ENCODE measurements at regions not wholly inside any gene's neighbourhood (a gene's known extent, or its start where the extent isn't known, plus 50 kb on each side); places are given as distances from the start of the nearest gene placed in this dataset.

- H3K23ac ChIP-seq (ENCODE audit: insufficient read length), result no peak overlapping the region
- H3K79me2 ChIP-seq (ENCODE audit: control insufficient read depth in 1 of 2, insufficient read depth in 2 of 2, low read length in 2 of 2), result no peaks in the 10 kb centered on the region
- H2AFZ ChIP-seq (ENCODE audit: low read length), result no peak overlapping the region
- no peak overlapping the region for H2BK120ac ChIP-seq (replicated peaks; ENCODE audit: low read depth, low read length)
- H3K4ac ChIP-seq (replicated peaks; ENCODE audit: insufficient read length, low read depth, low read length), result no peak overlapping the region
- H4K5ac ChIP-seq (ENCODE audit: insufficient read length, low read depth, low read length), result no peak overlapping the region
- no peak overlapping the region for H3K4me3 ChIP-seq (ENCODE audit: extremely low read depth in 1 of 4, insufficient read depth in 2 of 4, low read depth in 3 of 4, low read length in 4 of 4)
- H3K18ac ChIP-seq (ENCODE audit: extremely low read depth, low read length), result no peak overlapping the region
- no peak overlapping the region for H4K91ac ChIP-seq (replicated peaks; ENCODE audit: insufficient read length, low read length)
- no peak overlapping the region for H2BK20ac ChIP-seq (ENCODE audit: low read length)
- no peak overlapping the region for H3K56ac ChIP-seq (replicated peaks; ENCODE audit: insufficient read length, low read depth, low read length)
- H3K14ac ChIP-seq (ENCODE audit: insufficient read length), result no peak overlapping the region
- H4K8ac ChIP-seq (ENCODE audit: extremely low read depth, insufficient read depth, low read length), result no peak overlapping the region
- ChIA-PET CTCF (ENCODE audit: partially characterized antibody) (no interaction called here), POLR2A (ENCODE audit: partially characterized antibody) (interaction anchor here (0.5 to 1.6 kb wide), 2 partner anchors 9 to 146 kb away, joined by 3 read pairs; no protein-coding TSS in a partner anchor)
- H3K9me3 ChIP-seq (ENCODE audit: insufficient read depth in 2 of 2, low read depth in 1 of 2, low read length in 1 of 2), result no peaks in the 10 kb centered on the region; a peak in 1 of 4 replicates
- H3K27ac ChIP-seq (ENCODE audit: low read depth, low read length), result no peak overlapping the region
- H3K4me2 ChIP-seq (ENCODE audit: insufficient read depth in 1 of 2, low read depth in 2 of 2, low read length in 2 of 2), result no peak overlapping the region
- 0 out of 7 replicates have a peak, but pooled peaks cover 0 to 1% (median 0%) of the 10 kb centered on the region in 4 experiments for H3K4me1 ChIP-seq (replicated peaks in 1 of 4; ENCODE audit: control insufficient read depth in 3 of 4, insufficient read depth in 4 of 4, low read length in 3 of 4)
- H2AK5ac ChIP-seq (ENCODE audit: low read depth, low read length), result no peak overlapping the region
- H3K9ac ChIP-seq (replicated peaks in 1 of 4; ENCODE audit: extremely low read depth in 1 of 4, low read depth in 3 of 4, low read length in 3 of 4), result no peak overlapping the region
- WGBS, 2 experiments (ENCODE audit: extremely low coverage in 1 of 2, insufficient coverage in 1 of 2, insufficient read length in 1 of 2, insufficient replicate concordance in 2 of 2, low coverage in 1 of 2, low lambda C conversion rate in 2 of 2, missing lambda C conversion rate in 1 of 2), result 96% methylated on average over 4 of the region's 4 CpGs; no CpG with 5 or more reads in 1 of the 2 experiments
- H3K36me3 ChIP-seq (ENCODE audit: control insufficient read depth in 2 of 4, insufficient read depth in 4 of 4, low read length in 3 of 4), result no peaks in the 10 kb centered on the region
- no peak overlapping the region for H2BK12ac ChIP-seq (ENCODE audit: low read depth, low read length)
- H3K79me1 ChIP-seq (ENCODE audit: low read depth, low read length), result no peaks in the 10 kb centered on the region
- peaks cover 2% of the 10 kb centered on the region; the same call in 1 of the 2 replicates for H3K23me2 ChIP-seq (ENCODE audit: low read depth, low read length)
- H3K27me3 ChIP-seq (replicated peaks in 1 of 4; ENCODE audit: control insufficient read depth in 3 of 4, extremely low read depth in 1 of 4, insufficient read depth in 3 of 4, low read length in 3 of 4), result no peaks in the 10 kb centered on the region; a peak in 2 of 7 replicates
- H2BK15ac ChIP-seq (ENCODE audit: low read length), result no peak overlapping the region
- no peak overlapping the region for H2BK5ac ChIP-seq (ENCODE audit: low read depth, low read length)
- no peaks in the 10 kb centered on the region for H4K20me1 ChIP-seq (replicated peaks in 1 of 2; ENCODE audit: control insufficient read depth in 1 of 2, insufficient read depth in 2 of 2, low read length in 2 of 2)
- DNase-seq (ENCODE audit: low read depth in 1 of 2, low spot score in 2 of 2) (no peak), FAIRE-seq (no peak)
- TF ChIP-seq SAP30 (IDR thresholded peaks at IDR 0.05; ENCODE audit: insufficient read depth, insufficient replicate concordance, low read length) (no peak), BRCA1 (IDR thresholded peaks at IDR 0.05; ENCODE audit: low read depth, low read length) (no peak), JUN (IDR thresholded peaks at IDR 0.05; ENCODE audit: low read depth, low read length) (no peak), ATF2 (IDR thresholded peaks at IDR 0.05; ENCODE audit: low read length) (no peak), EP300 (IDR thresholded peaks at IDR 0.05; ENCODE audit: borderline replicate concordance in 1 of 2, low read depth in 2 of 2, low read length in 2 of 2) (no peak), EZH2 (IDR thresholded peaks at IDR 0.05; ENCODE audit: low read depth, low read length, severe bottlenecking) (no peak), POU5F1 (IDR thresholded peaks at IDR 0.05; ENCODE audit: low read depth, low read length) (no peak), ATF3 (IDR thresholded peaks at IDR 0.05; ENCODE audit: insufficient read depth, low read depth, low read length) (no peak), BCL11A (IDR thresholded peaks at IDR 0.05; ENCODE audit: low read depth in 2 of 2, low read length in 2 of 2) (no peak), MAFK (IDR thresholded peaks at IDR 0.05; ENCODE audit: low read depth, low read length) (no peak), NANOG (IDR thresholded peaks at IDR 0.05; ENCODE audit: insufficient read depth, low read depth, low read length, poor library complexity, severe bottlenecking) (no peak)
Observed at GRCh38 chr16:73237601-73238000, 189.7 kb upstream of the ZFHX3 start.

All from H1 (cell line).